DND-41 (cell line): ENCODE measurements at regions not wholly inside any gene's neighbourhood (a gene's known extent, or its start where the extent isn't known, plus 50 kb on each side); places are given as distances from the start of the nearest gene placed in this dataset.

Experiments
- ATAC-seq: fragments of 200-7000 bp; cut with Tn5 transposase; 3 replicates; pipeline ENCODE4 v1.9.1; 2021; ENCODE audit warnings: low read depth; ENCODE audit not compliant: insufficient read depth
- DNase-seq: peaks from one replicate; pipeline ENCODE4 v3.0.0-alpha.2; 2020
- H2AFZ ChIP-seq: 2 replicates; pipeline ENCODE4 v1.6.0; 2012; ENCODE audit warnings: low read depth, low read length
- H3K27ac ChIP-seq: 2 replicates; pipeline ENCODE4 v1.5.1; 2012; ENCODE audit warnings: low read length, inconsistent platforms
- H3K27me3 ChIP-seq: fragments of 200-600 bp; sonication (generic); 2 replicates; pipeline ENCODE4 v1.6.0; 2012; ENCODE audit warnings: low read length, mild to moderate bottlenecking, inconsistent platforms; ENCODE audit not compliant: insufficient read depth, poor library complexity
- H3K36me3 ChIP-seq: 2 replicates; pipeline ENCODE4 v1.5.1; 2012; ENCODE audit warnings: low read length, inconsistent platforms; ENCODE audit not compliant: insufficient read depth
- H3K4me1 ChIP-seq: 2 replicates; pipeline ENCODE4 v1.5.1; 2012; ENCODE audit warnings: mild to moderate bottlenecking, low read length; ENCODE audit not compliant: insufficient read depth
- H3K4me2 ChIP-seq: 2 replicates; pipeline ENCODE4 v1.6.0; 2012; ENCODE audit warnings: mild to moderate bottlenecking, moderate library complexity, low read length, inconsistent platforms; ENCODE audit not compliant: insufficient read depth
- H3K4me3 ChIP-seq, 2 experiments: fragments of 200-600 bp in 1 of 2; shearing (Covaris generic) in 1 of 2; 2 replicates each; pipeline ENCODE4 v1.5.1; 2012 to 2016; ENCODE audit warnings: inconsistent platforms in 2 of 2, low read length in 2 of 2, mild to moderate bottlenecking in 2 of 2, low read depth in 1 of 2, moderate library complexity in 1 of 2
- H3K79me2 ChIP-seq: 2 replicates; pipeline ENCODE4 v1.6.0; 2012; ENCODE audit warnings: low read length, inconsistent platforms; ENCODE audit not compliant: insufficient read depth
- H3K9ac ChIP-seq: 2 replicates; pipeline ENCODE4 v1.6.0; 2012; ENCODE audit warnings: low read depth, mild to moderate bottlenecking, inconsistent platforms, low read length, moderate library complexity
- H3K9me3 ChIP-seq: 2 replicates; pipeline ENCODE4 v1.5.1; 2012; ENCODE audit warnings: low read length, moderate library complexity, mild to moderate bottlenecking, inconsistent platforms; ENCODE audit not compliant: insufficient read depth, severe bottlenecking
- H4K20me1 ChIP-seq: 2 replicates; pipeline ENCODE4 v1.6.0; 2012; ENCODE audit warnings: low read length; ENCODE audit not compliant: insufficient read depth
- EZH2 ChIP-seq: IDR thresholded peaks from 3 replicates; pipeline ENCODE4 v1.6.1; 2012; ENCODE audit warnings: borderline replicate concordance, low read depth, mild to moderate bottlenecking, moderate library complexity, low read length, inconsistent platforms; ENCODE audit not compliant: severe bottlenecking
- TF ChIP-seq, protein P1 (sequence below): IDR thresholded peaks from 2 replicates; pipeline ENCODE4 v1.5.1; 2012; ENCODE audit warnings: borderline replicate concordance, low read length, moderate library complexity, mild to moderate bottlenecking; ENCODE audit not compliant: poor library complexity, severe bottlenecking; ENCODE audit errors: extremely low read depth

DNA sequence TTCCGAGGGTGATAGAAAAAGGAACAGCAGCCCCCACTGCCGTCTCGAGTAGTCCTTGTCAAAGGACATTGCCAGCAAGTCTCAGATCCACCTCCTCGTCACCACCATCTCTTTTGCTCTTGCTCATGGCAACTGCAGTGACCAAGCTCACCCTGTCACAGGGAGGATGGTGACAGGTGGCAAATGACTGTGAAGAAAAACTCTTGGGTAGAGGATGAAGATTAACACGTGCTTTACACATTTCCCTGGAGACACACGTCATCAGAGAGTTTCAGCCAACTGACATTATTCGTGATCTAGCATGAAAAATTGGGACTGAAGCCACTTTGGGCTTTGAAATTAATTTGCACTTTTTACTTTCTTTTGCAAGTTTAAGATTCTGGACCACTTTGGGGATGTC lies 174.3 kb downstream of the EBLN2 start:
- TF ChIP-seq, protein P1, sequence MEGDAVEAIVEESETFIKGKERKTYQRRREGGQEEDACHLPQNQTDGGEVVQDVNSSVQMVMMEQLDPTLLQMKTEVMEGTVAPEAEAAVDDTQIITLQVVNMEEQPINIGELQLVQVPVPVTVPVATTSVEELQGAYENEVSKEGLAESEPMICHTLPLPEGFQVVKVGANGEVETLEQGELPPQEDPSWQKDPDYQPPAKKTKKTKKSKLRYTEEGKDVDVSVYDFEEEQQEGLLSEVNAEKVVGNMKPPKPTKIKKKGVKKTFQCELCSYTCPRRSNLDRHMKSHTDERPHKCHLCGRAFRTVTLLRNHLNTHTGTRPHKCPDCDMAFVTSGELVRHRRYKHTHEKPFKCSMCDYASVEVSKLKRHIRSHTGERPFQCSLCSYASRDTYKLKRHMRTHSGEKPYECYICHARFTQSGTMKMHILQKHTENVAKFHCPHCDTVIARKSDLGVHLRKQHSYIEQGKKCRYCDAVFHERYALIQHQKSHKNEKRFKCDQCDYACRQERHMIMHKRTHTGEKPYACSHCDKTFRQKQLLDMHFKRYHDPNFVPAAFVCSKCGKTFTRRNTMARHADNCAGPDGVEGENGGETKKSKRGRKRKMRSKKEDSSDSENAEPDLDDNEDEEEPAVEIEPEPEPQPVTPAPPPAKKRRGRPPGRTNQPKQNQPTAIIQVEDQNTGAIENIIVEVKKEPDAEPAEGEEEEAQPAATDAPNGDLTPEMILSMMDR, result no peak
- Histone ChIP-seq H3K9ac (no peak overlapping the region), H3K4me1 (no peaks in the 10 kb centered on the region), H3K36me3 (no peaks in the 10 kb centered on the region), H3K27ac (no peak overlapping the region), H3K79me2 (no peaks in the 10 kb centered on the region), H4K20me1 (no peaks in the 10 kb centered on the region), H3K9me3 (no peaks in the 10 kb centered on the region), H3K4me2 (no peak overlapping the region), H3K4me3 (no peak overlapping the region), H3K27me3 (no peaks in the 10 kb centered on the region), H2AFZ (no peak overlapping the region)
- ATAC-seq (no peak), DNase-seq (no peak)

DNA sequence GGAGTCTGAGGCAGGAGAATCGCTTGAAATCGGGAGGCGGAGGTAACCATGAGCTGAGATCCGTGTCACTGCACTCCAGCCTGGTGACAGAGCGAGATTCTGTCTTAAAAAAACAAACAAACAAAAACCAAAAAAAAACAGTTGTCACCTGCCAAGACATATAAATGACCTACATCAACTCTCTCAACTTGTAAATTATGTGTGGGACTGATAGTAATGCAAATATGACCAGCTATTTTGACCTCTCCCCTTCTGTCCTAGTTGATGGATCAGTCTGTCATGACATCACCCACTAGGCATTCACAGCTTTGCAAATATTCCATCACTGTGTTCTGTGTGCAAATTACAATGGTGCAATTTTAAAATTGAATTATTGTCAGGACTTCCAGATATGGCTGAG lies 175.4 kb downstream of the EBLN2 start:
- Histone ChIP-seq H3K9me3 (no peaks in the 10 kb centered on the region), H3K27ac (no peak overlapping the region), H4K20me1 (no peaks in the 10 kb centered on the region), H3K4me3 (no peak overlapping the region), H2AFZ (no peak overlapping the region), H3K36me3 (no peaks in the 10 kb centered on the region), H3K79me2 (no peaks in the 10 kb centered on the region), H3K4me2 (no peak overlapping the region), H3K27me3 (no peaks in the 10 kb centered on the region), H3K4me1 (no peaks in the 10 kb centered on the region), H3K9ac (no peak overlapping the region)
- no peak for DNase-seq
- no peak for ATAC-seq
- TF ChIP-seq EZH2, result no peak

DNA sequence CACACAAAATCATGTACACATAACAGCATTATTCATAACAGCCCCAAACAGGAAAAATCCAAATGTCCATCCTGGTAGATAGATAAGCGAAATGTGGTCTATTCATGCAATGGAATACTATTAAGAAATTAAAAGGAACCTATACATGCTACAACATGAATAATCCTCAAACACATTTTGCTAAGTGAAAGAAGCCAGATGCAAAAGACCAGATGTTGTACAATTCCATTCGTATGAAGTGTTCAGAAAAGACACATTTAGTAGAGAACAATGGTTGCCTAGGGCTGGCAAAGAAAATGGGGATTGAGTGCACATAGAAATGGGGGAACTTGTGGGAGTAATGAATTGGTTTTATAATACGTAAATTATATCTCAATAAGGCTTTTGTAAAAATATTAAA lies 182.3 kb downstream of the EBLN2 start:
- TF ChIP-seq, protein P1, result no peak
- TF ChIP-seq EZH2, result no peak
- Histone ChIP-seq H3K79me2 (no peaks in the 10 kb centered on the region), H3K9me3 (no peaks in the 10 kb centered on the region)

DNA sequence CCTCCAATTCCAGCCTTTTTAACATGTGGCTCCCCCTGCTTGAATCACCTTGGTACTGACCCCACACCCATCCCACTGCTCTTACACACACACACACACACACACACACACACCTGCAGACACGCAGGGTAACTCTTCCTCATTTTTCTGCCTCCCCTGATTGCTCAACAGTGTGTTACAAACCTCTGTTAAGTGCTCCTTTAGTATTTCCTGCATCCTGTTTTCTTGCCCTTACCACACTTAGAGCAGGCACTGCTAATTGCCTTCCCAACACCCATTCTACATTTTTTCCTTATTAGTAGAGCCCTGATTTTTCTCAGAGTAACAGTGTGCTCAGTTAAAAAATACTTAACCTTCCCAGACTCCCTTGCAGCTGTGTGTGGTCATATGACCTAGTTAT lies 184.0 kb downstream of the EBLN2 start:
- TF ChIP-seq EZH2, result no peak
- TF ChIP-seq, protein P1, result no peak
- Histone ChIP-seq H3K4me1 (no peaks in the 10 kb centered on the region), H4K20me1 (no peaks in the 10 kb centered on the region), H2AFZ (no peak overlapping the region), H3K36me3 (no peaks in the 10 kb centered on the region), H3K27me3 (no peaks in the 10 kb centered on the region), H3K27ac (no peak overlapping the region), H3K4me3 (no peak overlapping the region), H3K79me2 (no peaks in the 10 kb centered on the region), H3K9me3 (no peaks in the 10 kb centered on the region), H3K9ac (no peak overlapping the region), H3K4me2 (no peak overlapping the region)
- no peak for DNase-seq
- no peak for ATAC-seq

More for the DNA sequence above, 182.3 kb downstream of the EBLN2 start:
- ATAC-seq (no peak), DNase-seq (no peak)
- no peak overlapping the region for H3K27ac ChIP-seq
- no peaks in the 10 kb centered on the region for H4K20me1 ChIP-seq
- no peaks in the 10 kb centered on the region for H3K36me3 ChIP-seq
- H3K27me3 ChIP-seq, result no peaks in the 10 kb centered on the region
- H3K4me3 ChIP-seq, result no peak overlapping the region
- H3K4me2 ChIP-seq, result no peak overlapping the region
- no peaks in the 10 kb centered on the region for H3K4me1 ChIP-seq
- no peak overlapping the region for H3K9ac ChIP-seq
- no peak overlapping the region for H2AFZ ChIP-seq
